DND-41 (cell line): ENCODE measurements at regions not wholly inside any gene's neighbourhood (a gene's known extent, or its start where the extent isn't known, plus 50 kb on each side); places are given as distances from the start of the nearest gene placed in this dataset.

Source experiments
- EZH2 ChIP-seq: IDR thresholded peaks from 3 replicates; pipeline ENCODE4 v1.6.1; 2012; ENCODE audit warnings: borderline replicate concordance, low read depth, mild to moderate bottlenecking, moderate library complexity, low read length, inconsistent platforms; ENCODE audit not compliant: severe bottlenecking
- TF ChIP-seq, protein P1 (sequence below): IDR thresholded peaks from 2 replicates; pipeline ENCODE4 v1.5.1; 2012; ENCODE audit warnings: borderline replicate concordance, low read length, moderate library complexity, mild to moderate bottlenecking; ENCODE audit not compliant: poor library complexity, severe bottlenecking; ENCODE audit errors: extremely low read depth

DNA sequence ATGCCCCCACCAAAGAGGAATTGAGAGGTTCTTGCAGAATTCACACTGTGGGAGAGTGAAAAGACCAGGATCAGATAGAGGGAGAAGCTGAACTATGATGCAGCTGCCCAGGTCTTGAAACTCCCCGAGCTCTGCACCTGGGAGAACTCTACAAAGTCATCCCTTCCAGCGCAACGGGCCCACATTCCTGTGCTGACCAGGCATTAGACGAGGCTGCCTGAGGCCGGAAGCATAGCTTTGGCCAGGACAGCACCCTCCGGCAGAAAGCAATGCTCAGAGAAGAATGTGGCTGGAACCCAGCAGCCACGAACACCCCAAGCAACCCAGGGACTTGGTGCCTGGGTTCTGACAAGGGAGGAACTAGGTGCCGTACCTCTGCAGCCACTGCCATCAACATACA lies 281.5 kb upstream of the CDH4 start:
- TF ChIP-seq, protein P1, sequence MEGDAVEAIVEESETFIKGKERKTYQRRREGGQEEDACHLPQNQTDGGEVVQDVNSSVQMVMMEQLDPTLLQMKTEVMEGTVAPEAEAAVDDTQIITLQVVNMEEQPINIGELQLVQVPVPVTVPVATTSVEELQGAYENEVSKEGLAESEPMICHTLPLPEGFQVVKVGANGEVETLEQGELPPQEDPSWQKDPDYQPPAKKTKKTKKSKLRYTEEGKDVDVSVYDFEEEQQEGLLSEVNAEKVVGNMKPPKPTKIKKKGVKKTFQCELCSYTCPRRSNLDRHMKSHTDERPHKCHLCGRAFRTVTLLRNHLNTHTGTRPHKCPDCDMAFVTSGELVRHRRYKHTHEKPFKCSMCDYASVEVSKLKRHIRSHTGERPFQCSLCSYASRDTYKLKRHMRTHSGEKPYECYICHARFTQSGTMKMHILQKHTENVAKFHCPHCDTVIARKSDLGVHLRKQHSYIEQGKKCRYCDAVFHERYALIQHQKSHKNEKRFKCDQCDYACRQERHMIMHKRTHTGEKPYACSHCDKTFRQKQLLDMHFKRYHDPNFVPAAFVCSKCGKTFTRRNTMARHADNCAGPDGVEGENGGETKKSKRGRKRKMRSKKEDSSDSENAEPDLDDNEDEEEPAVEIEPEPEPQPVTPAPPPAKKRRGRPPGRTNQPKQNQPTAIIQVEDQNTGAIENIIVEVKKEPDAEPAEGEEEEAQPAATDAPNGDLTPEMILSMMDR: no peak
- TF ChIP-seq EZH2: no peak
